Karpas-422 (cell line): ENCODE measurements at regions not wholly inside any gene's neighbourhood (a gene's known extent, or its start where the extent isn't known, plus 50 kb on each side); places are given as distances from the start of the nearest gene placed in this dataset.

Experiments
- DNase-seq: peaks from one replicate; pipeline ENCODE4 v3.0.0-alpha.2; 2015
- H2AFZ ChIP-seq: fragments of 200-600 bp; sonication (generic); 2 replicates; pipeline ENCODE4 v1.6.1; 2014; ENCODE audit warnings: antibody characterized with exemption, low read length, mixed read lengths
- H3K27ac ChIP-seq: fragments of 200-600 bp; sonication (generic); 2 replicates; pipeline ENCODE4 v1.5.1; 2014; ENCODE audit warnings: mild to moderate bottlenecking, low read length, moderate library complexity
- H3K27me3 ChIP-seq: fragments of 200-600 bp; sonication (generic); 2 replicates; pipeline ENCODE4 v1.6.1; 2014; ENCODE audit warnings: low read length, mixed read lengths
- H3K36me3 ChIP-seq: fragments of 200-600 bp; sonication (generic); 2 replicates; pipeline ENCODE4 v1.6.1; 2014; ENCODE audit warnings: low read length, mixed read lengths; ENCODE audit not compliant: insufficient read depth
- H3K4me1 ChIP-seq: fragments of 200-600 bp; sonication (generic); 2 replicates; pipeline ENCODE4 v1.6.1; 2014; ENCODE audit warnings: mild to moderate bottlenecking, low read length, mixed read lengths
- H3K4me2 ChIP-seq: fragments of 200-600 bp; sonication (generic); 2 replicates; pipeline ENCODE4 v1.6.1; 2014; ENCODE audit warnings: low read length, low read depth, mild to moderate bottlenecking; ENCODE audit not compliant: poor library complexity, severe bottlenecking
- H3K4me3 ChIP-seq: fragments of 200-600 bp; sonication (generic); 2 replicates; pipeline ENCODE4 v1.5.1; 2014; ENCODE audit warnings: mild to moderate bottlenecking, antibody characterized with exemption, low read length, mixed read lengths
- H3K79me2 ChIP-seq: fragments of 200-600 bp; sonication (generic); 2 replicates; pipeline ENCODE4 v1.6.1; 2014; ENCODE audit warnings: mild to moderate bottlenecking, low read length, mixed read lengths
- H3K9ac ChIP-seq: fragments of 200-600 bp; sonication (generic); 2 replicates; pipeline ENCODE4 v1.6.0; 2014; ENCODE audit warnings: low read length
- H3K9me2 ChIP-seq: fragments of 200-600 bp; sonication (generic), shearing (Covaris generic); replicated peaks from 2 replicates; pipeline ENCODE4 v1.6.0; 2014; ENCODE audit warnings: mild to moderate bottlenecking, low read length, moderate library complexity; ENCODE audit not compliant: insufficient read depth
- H3K9me3 ChIP-seq: fragments of 300-700, 200-600 bp; sonication (generic); 2 replicates; pipeline ENCODE4 v1.6.1; 2014; ENCODE audit warnings: low read length, mixed read lengths
- H4K20me1 ChIP-seq: fragments of 200-600 bp; sonication (generic); 2 replicates; pipeline ENCODE4 v1.6.1; 2014; ENCODE audit warnings: mild to moderate bottlenecking, antibody characterized with exemption, low read length, low read depth; ENCODE audit not compliant: insufficient read depth

- H3K9me3 ChIP-seq = no peaks in the 10 kb centered on the region
- DNase-seq = no peak
Measured at GRCh38 chr13:50589139-50589538, 254.4 kb downstream of the DLEU7 start.

GRCh38 chr13:50589651-50590054 is 253.8 kb downstream of the DLEU7 start:
- H3K4me2 ChIP-seq = no peak overlapping the region
- no peak overlapping the region for H3K27ac ChIP-seq
- no peak overlapping the region for H3K4me3 ChIP-seq
- no peaks in the 10 kb centered on the region for H4K20me1 ChIP-seq
- no peaks in the 10 kb centered on the region for H3K79me2 ChIP-seq
- DNase-seq = no peak
- H2AFZ ChIP-seq = no peak overlapping the region
- H3K36me3 ChIP-seq = no peaks in the 10 kb centered on the region
- no peaks in the 10 kb centered on the region for H3K9me3 ChIP-seq
- H3K4me1 ChIP-seq = peaks cover 51% of the 10 kb centered on the region
- no peak overlapping the region for H3K9ac ChIP-seq
- peaks cover 4% of the 10 kb centered on the region; the same call in 1 of the 2 replicates for H3K27me3 ChIP-seq
- H3K9me2 ChIP-seq = no peaks in the 10 kb centered on the region

More at GRCh38 chr13:50589139-50589538, 254.4 kb downstream of the DLEU7 start:
- Histone ChIP-seq H3K9ac (no peak overlapping the region), H3K79me2 (no peaks in the 10 kb centered on the region), H3K27ac (no peak overlapping the region), H2AFZ (no peak overlapping the region), H3K9me2 (no peaks in the 10 kb centered on the region), H3K4me3 (no peak overlapping the region), H3K27me3 (peaks cover 4% of the 10 kb centered on the region; the same call in 1 of the 2 replicates), H3K36me3 (no peaks in the 10 kb centered on the region), H4K20me1 (no peaks in the 10 kb centered on the region), H3K4me1 (peaks cover 48% of the 10 kb centered on the region), H3K4me2 (no peak overlapping the region)

- no peak overlapping the region for H3K4me3 ChIP-seq
- no peaks in the 10 kb centered on the region for H3K79me2 ChIP-seq
- H3K4me2 ChIP-seq = peak overlapping the region; percentile 71
- no peaks in the 10 kb centered on the region for H3K9me2 ChIP-seq
- no peak for DNase-seq
- H2AFZ ChIP-seq = no peak overlapping the region
- no peaks in the 10 kb centered on the region for H4K20me1 ChIP-seq
- H3K27me3 ChIP-seq = peaks cover 4% of the 10 kb centered on the region; the same call in 1 of the 2 replicates
- no peaks in the 10 kb centered on the region for H3K9me3 ChIP-seq
- H3K36me3 ChIP-seq = no peaks in the 10 kb centered on the region
- no peak overlapping the region for H3K27ac ChIP-seq
- peaks cover 63% of the 10 kb centered on the region for H3K4me1 ChIP-seq
- no peak overlapping the region for H3K9ac ChIP-seq
Measured at GRCh38 chr13:50592412-50593155, 250.9 kb downstream of the DLEU7 start.

DNA sequence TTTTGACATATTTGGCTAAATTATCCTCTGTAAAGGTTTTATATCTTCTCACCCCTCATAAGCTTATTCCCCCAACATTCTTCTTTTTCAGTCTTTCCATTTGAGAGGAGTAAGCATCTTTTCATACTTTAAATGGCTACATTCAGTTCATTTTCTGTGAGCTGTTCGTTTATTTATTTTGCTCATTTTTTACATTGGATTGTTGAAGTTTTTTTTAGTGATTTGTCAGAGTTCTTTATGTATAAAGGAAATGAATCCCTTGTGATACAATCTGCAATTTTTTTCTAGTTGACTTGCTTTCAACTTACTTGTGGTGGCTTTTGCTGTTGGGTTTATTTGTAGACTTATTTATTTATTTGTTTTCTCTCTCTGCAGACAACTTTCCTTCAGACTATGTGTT is 250.3 kb downstream of the DLEU7 start:
- Histone ChIP-seq H4K20me1 (no peaks in the 10 kb centered on the region), H3K9ac (no peak overlapping the region), H3K27me3 (peaks cover 4% of the 10 kb centered on the region; the same call in 1 of the 2 replicates), H3K4me2 (peak overlapping the region; percentile 71), H2AFZ (no peak overlapping the region), H3K36me3 (no peaks in the 10 kb centered on the region), H3K9me2 (no peaks in the 10 kb centered on the region), H3K27ac (peak overlapping the region; percentile 84), H3K79me2 (no peaks in the 10 kb centered on the region), H3K4me1 (peaks cover 68% of the 10 kb centered on the region), H3K4me3 (no peak overlapping the region), H3K9me3 (no peaks in the 10 kb centered on the region)
- DNase-seq = no peak

DNA sequence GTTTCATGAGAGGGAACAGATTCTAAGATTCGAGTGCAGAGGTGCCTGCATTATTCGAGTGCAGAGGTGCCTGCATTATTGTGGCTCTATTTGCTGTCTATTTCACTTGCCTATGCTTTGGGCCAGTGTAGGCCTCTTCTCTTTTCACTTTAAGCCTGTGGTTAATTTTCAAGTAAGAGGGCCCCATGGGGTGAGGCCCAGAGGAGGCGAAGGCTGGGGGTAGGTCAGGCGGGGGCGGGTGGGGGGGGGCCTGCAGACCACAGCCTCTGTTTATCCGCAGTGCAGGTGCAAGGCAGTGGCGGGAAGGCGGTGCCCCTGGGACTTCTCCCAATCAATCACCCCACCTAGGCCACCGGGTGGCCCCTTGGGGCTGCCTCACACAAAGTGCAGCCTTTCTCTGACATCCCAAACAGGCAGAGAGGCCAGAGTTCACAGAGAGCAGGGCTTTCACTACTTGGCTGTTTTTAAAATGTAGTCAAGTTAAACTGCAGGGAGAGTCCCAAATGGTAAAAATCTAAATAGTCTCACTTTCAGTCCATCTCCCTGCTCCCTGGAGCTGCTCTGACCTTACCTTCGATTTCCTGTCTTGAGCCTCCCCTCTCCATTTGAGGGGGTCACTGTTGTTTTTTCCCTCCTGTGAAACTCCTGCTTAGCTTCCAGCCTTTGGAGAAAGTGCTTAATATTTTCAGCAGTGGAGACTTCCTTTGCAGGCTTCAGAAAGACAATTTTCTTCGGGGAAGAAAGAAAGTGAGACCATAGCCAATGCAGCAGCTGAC is 249.0 kb downstream of the DLEU7 start:
- Histone ChIP-seq H3K27me3 (peaks cover 4% of the 10 kb centered on the region; the same call in 1 of the 2 replicates), H3K4me1 (peaks cover 72% of the 10 kb centered on the region), H4K20me1 (no peaks in the 10 kb centered on the region), H3K4me3 (peak overlapping the region; percentile 53), H3K4me2 (peak overlapping the region; percentile 76), H2AFZ (no peak overlapping the region), H3K79me2 (no peaks in the 10 kb centered on the region), H3K36me3 (no peaks in the 10 kb centered on the region), H3K27ac (peak overlapping the region; percentile 98), H3K9me2 (no peaks in the 10 kb centered on the region), H3K9ac (peak overlapping the region; percentile 73), H3K9me3 (no peaks in the 10 kb centered on the region)
- peak; percentile 92 for DNase-seq

DNA sequence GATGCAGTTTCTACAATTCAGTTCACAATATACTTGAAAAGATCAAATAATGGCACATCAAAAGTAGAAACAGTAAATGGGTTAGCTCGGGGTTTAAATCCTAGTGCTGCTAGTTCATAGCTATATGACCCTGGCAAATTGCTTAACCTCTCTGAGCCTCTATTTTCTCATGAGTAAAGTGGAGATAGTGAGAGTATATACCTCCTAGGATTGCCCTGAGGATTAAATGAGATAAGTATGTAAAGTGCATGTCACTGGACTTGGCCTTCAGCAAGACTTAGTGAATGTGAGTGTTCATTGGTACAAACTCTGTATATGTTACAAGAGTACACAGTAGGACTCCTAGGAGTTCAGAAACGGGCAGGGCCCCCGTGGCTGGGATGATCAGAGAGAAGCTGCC is 248.3 kb downstream of the DLEU7 start:
- peaks cover 77% of the 10 kb centered on the region for H3K4me1 ChIP-seq
- peak overlapping the region; percentile 53 for H3K4me3 ChIP-seq
- peak; percentile 67 for DNase-seq

GRCh38 chr13:50596156-50596555 is 247.3 kb downstream of the DLEU7 start:
- peaks cover 77% of the 10 kb centered on the region for H3K4me1 ChIP-seq
- no peaks in the 10 kb centered on the region for H3K79me2 ChIP-seq
- no peaks in the 10 kb centered on the region for H3K9me3 ChIP-seq
- H3K9me2 ChIP-seq = no peaks in the 10 kb centered on the region
- DNase-seq = peak; percentile 48
- no peak overlapping the region for H2AFZ ChIP-seq
- H3K27me3 ChIP-seq = peaks cover 2% of the 10 kb centered on the region; the same call in 1 of the 2 replicates
- H3K4me3 ChIP-seq = no peak overlapping the region
- H3K27ac ChIP-seq = peak overlapping the region; percentile 98
- H3K9ac ChIP-seq = peak overlapping the region; percentile 73
- H4K20me1 ChIP-seq = no peaks in the 10 kb centered on the region
- H3K4me2 ChIP-seq = peak overlapping the region; percentile 76
- no peaks in the 10 kb centered on the region for H3K36me3 ChIP-seq

More for the DNA sequence above, 248.3 kb downstream of the DLEU7 start:
- Histone ChIP-seq H3K9me2 (no peaks in the 10 kb centered on the region), H3K9ac (peak overlapping the region; percentile 73), H3K27me3 (peaks cover 4% of the 10 kb centered on the region; the same call in 1 of the 2 replicates), H3K36me3 (no peaks in the 10 kb centered on the region), H2AFZ (no peak overlapping the region), H4K20me1 (no peaks in the 10 kb centered on the region), H3K9me3 (no peaks in the 10 kb centered on the region), H3K27ac (peak overlapping the region; percentile 98), H3K79me2 (no peaks in the 10 kb centered on the region), H3K4me2 (peak overlapping the region; percentile 76)

DNA sequence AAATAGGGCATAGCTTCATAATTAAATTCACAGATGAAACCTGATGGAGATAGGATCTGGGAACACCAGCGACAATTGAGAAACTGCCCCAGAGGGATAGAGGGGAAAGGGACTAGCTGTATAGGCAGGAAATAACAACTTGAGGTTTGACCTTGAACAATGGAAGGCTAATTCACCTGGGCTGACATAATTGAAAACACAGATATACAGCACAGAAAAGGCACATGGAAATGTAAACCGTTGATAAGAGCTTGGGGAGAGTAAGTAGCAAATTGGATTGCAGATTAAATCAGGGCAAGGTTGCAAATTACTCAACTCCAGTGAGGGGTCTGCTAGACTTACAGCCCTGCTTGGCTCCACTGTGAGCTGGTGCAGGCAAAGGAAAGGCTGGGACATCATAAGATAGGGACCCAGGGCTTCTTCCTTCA is 246.7 kb downstream of the DLEU7 start:
- H3K4me3 ChIP-seq = no peak overlapping the region
- H3K79me2 ChIP-seq = no peaks in the 10 kb centered on the region
- no peaks in the 10 kb centered on the region for H3K9me2 ChIP-seq
- peak overlapping the region; percentile 76 for H3K4me2 ChIP-seq
- H3K27me3 ChIP-seq = no peaks in the 10 kb centered on the region
- H3K9ac ChIP-seq = no peak overlapping the region; the same call in 1 of the 2 replicates
- no peaks in the 10 kb centered on the region for H3K36me3 ChIP-seq
- H4K20me1 ChIP-seq = no peaks in the 10 kb centered on the region
- DNase-seq = no peak
- peaks cover 77% of the 10 kb centered on the region for H3K4me1 ChIP-seq
- peak overlapping the region; percentile 98 for H3K27ac ChIP-seq
- no peak overlapping the region for H2AFZ ChIP-seq
- H3K9me3 ChIP-seq = no peaks in the 10 kb centered on the region
